ENCODE measurements at regions not wholly inside any gene's neighbourhood (a gene's known extent, or its start where the extent isn't known, plus 50 kb on each side); places are given as distances from the start of the nearest gene placed in this dataset.

DNA sequence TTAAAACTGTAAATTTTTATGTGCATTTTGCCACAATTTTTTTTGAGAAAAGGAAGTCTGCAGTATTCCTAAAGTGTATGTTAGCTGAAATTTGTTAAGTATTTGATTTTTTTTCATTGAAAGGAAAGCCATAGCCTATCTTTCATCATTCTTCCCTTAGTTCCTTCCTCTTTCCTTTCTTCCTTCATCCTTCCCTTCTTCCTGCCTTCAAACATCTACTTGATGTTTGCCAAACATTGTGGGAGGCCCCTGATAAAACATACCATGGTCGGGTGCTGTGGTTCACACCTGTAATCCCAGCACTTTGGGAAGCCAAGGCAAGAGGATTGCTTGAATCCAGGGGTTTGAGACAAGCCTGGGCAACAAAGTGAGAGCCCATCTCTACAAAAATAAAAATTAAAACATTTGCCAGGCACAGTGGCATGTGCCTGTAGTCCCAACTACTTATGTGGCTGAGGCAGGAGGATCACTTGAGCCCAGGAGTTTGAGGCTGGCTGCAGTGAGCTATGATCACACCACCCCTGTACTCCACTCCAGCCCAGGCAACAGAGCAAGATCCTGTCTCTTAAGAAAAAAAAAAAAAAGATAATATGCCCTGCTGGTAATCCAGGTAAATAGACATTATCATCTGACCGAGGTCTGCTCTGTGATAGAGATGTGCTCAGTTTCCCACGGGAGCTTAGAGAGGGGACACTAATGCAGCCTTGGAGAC is 62.9 kb upstream of the FOXN2 start:
- TF ChIP-seq, protein P1, sequence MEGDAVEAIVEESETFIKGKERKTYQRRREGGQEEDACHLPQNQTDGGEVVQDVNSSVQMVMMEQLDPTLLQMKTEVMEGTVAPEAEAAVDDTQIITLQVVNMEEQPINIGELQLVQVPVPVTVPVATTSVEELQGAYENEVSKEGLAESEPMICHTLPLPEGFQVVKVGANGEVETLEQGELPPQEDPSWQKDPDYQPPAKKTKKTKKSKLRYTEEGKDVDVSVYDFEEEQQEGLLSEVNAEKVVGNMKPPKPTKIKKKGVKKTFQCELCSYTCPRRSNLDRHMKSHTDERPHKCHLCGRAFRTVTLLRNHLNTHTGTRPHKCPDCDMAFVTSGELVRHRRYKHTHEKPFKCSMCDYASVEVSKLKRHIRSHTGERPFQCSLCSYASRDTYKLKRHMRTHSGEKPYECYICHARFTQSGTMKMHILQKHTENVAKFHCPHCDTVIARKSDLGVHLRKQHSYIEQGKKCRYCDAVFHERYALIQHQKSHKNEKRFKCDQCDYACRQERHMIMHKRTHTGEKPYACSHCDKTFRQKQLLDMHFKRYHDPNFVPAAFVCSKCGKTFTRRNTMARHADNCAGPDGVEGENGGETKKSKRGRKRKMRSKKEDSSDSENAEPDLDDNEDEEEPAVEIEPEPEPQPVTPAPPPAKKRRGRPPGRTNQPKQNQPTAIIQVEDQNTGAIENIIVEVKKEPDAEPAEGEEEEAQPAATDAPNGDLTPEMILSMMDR (IDR thresholded peaks at IDR 0.05), result no peak
- no peak for TF ChIP-seq POLR2AphosphoS5 (IDR thresholded peaks at IDR 0.05)
- no peak for TF ChIP-seq POLR2A (IDR thresholded peaks at IDR 0.05)

All from stomach (tissue), 4 donors.